WTC11 (cell line): ENCODE measurements at regions not wholly inside any gene's neighbourhood (a gene's known extent, or its start where the extent isn't known, plus 50 kb on each side); places are given as distances from the start of the nearest gene placed in this dataset.

Source experiments
- ATAC-seq: fragments of 200-7000 bp; cut with Tn5 transposase; 2 replicates; pipeline ENCODE4 v1.10.0; 2021; ENCODE audit warnings: mild to moderate bottlenecking, moderate library complexity
- CTCF ChIA-PET: fragments of 300-600 bp; sonication (Branson Sonifier 250); formaldehyde crosslinking; loops from one replicate; lab custom pipeline; 2021; ENCODE audit warnings: antibody characterized with exemption; lab: Charles Lee
- POLR2A ChIA-PET: fragments of 350-600 bp; sonication (Branson Sonifier 250); formaldehyde crosslinking; loops from one replicate; lab custom pipeline; 2021; ENCODE audit warnings: antibody characterized with exemption; lab: Charles Lee
- DNase-seq: peaks from one replicate; pipeline ENCODE4 v3.0.0; 2021; ENCODE audit warnings: low spot score
- H3K27ac Mint-ChIP-seq: 2 replicates; pipeline ENCODE4 v1.8.0; 2021; ENCODE audit warnings: mixed read lengths
- H3K27me3 Mint-ChIP-seq: 2 replicates; pipeline ENCODE4 v1.8.0; 2021; ENCODE audit warnings: low read depth, mild to moderate bottlenecking, moderate library complexity, mixed read lengths
- H3K36me3 Mint-ChIP-seq: 2 replicates; pipeline ENCODE4 v1.8.0; 2021; ENCODE audit warnings: mixed read lengths
- H3K4me1 Mint-ChIP-seq: 2 replicates; pipeline ENCODE4 v1.8.0; 2022; ENCODE audit warnings: mixed read lengths
- H3K4me3 Mint-ChIP-seq: 2 replicates; pipeline ENCODE4 v1.8.0; 2021; ENCODE audit warnings: mild to moderate bottlenecking, moderate library complexity, mixed read lengths
- H3K9me3 Mint-ChIP-seq: 2 replicates; pipeline ENCODE4 v1.8.0; 2021; ENCODE audit warnings: mixed read lengths
- NFYB ChIP-seq: sonication (generic); formaldehyde crosslinking; conservative IDR thresholded peaks from 2 replicates; pipeline ENCODE4 v1.8.0; 2022; ENCODE audit warnings: low read depth, missing genetic modification reagents
- NR2C2 ChIP-seq: sonication (generic); formaldehyde crosslinking; IDR thresholded peaks from 2 replicates; pipeline ENCODE4 v1.8.0; 2022; ENCODE audit warnings: mild to moderate bottlenecking, missing genetic modification reagents
- NR3C1 ChIP-seq: sonication (generic); formaldehyde crosslinking; conservative IDR thresholded peaks from 2 replicates; pipeline ENCODE4 v1.8.1; 2023; ENCODE audit warnings: low read depth, mild to moderate bottlenecking, missing genetic modification reagents
- SP1 ChIP-seq: sonication (generic); formaldehyde crosslinking; conservative IDR thresholded peaks from 2 replicates; pipeline ENCODE4 v1.8.1; 2022; ENCODE audit warnings: missing genetic modification reagents
- TCF7 ChIP-seq: sonication (generic); formaldehyde crosslinking; IDR thresholded peaks from 2 replicates; pipeline ENCODE4 v1.8.0; 2022; ENCODE audit warnings: mild to moderate bottlenecking, low read depth, missing genetic modification reagents, moderate library complexity
- ZBTB21 ChIP-seq: sonication (generic); formaldehyde crosslinking; IDR thresholded peaks from 2 replicates; pipeline ENCODE4 v1.8.1; 2023; ENCODE audit warnings: mild to moderate bottlenecking, missing genetic modification reagents, borderline replicate concordance
- ZNF263 ChIP-seq: sonication (generic); formaldehyde crosslinking; IDR thresholded peaks from 2 replicates; pipeline ENCODE4 v1.8.1; 2022; ENCODE audit warnings: low read depth, mild to moderate bottlenecking, moderate library complexity, missing genetic modification reagents
- TF ChIP-seq, protein P1 (sequence below): sonication (generic); formaldehyde crosslinking; IDR thresholded peaks from 2 replicates; pipeline ENCODE4 v1.8.1; 2023; ENCODE audit warnings: mild to moderate bottlenecking, missing genetic modification reagents, moderate library complexity
- TF ChIP-seq, protein P2 (sequence below): sonication (generic); formaldehyde crosslinking; IDR thresholded peaks from 2 replicates; pipeline ENCODE4 v1.8.0; 2022; ENCODE audit warnings: mild to moderate bottlenecking, missing genetic modification reagents
- TF ChIP-seq, protein P3 (sequence below): sonication (generic); formaldehyde crosslinking; IDR thresholded peaks from 2 replicates; pipeline ENCODE4 v1.8.1; 2023; ENCODE audit warnings: mild to moderate bottlenecking, missing genetic modification reagents
- TF ChIP-seq, protein P4 (sequence below): sonication (generic); formaldehyde crosslinking; conservative IDR thresholded peaks from 2 replicates; pipeline ENCODE4 v1.8.1; 2023; ENCODE audit warnings: mild to moderate bottlenecking, low read depth, missing genetic modification reagents, moderate library complexity
- TF ChIP-seq, protein P5 (sequence below): fragments of 250-450 bp; sonication (Bioruptor Pico); IDR thresholded peaks from 2 replicates; pipeline ENCODE4 v1.9.0; 2021; ENCODE audit warnings: mild to moderate bottlenecking
- TF ChIP-seq, protein P6 (sequence below): fragments of 200-600 bp; IDR thresholded peaks from 2 replicates; pipeline ENCODE4 v1.8.0; 2022; ENCODE audit warnings: antibody characterized with exemption

DNA sequence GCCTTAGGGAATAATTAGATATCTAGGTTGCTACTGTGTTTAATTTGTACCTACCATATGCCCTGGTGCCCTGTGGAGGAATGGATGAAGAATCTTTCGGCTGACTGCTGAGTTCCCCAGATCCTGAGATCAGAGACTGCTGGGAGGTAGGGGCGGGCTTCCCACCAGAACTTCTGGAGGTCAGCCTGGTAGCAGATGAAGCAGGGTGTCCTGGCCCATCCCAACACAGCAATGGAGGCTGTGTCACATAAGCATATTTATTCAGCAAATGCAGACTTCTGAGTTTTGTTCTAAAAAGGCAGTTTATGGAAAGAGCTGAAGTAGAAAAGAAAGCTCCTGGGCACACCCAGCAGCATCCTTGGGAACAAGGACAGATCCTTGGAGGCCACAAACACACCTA, 74.0 kb downstream of the KRTAP19-8 start (continued):
- TF ChIP-seq NFYB = no peak

DNA sequence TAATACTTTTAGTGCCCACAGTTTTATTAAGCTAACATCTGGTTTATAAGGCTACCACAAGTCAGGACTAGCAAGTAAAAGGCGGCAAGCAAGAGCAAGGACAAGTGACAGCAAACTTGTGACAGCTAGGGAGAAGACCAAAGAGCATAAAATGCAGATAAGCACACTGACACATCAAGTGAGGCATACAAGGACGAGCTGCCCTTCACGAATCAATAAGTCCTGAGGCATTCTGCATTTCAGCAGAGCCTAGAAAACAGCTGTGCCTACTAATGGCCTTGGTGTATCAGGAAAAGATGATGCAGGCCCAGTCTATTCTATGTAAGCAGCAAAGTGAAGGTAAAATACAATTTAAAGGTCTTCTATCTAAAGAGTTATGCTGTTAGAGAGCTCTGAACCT, 74.8 kb downstream of the KRTAP19-8 start:
- DNase-seq = no peak
- no peaks in the 10 kb centered on the region for H3K27me3 Mint-ChIP-seq
- no peak overlapping the region for H3K4me3 Mint-ChIP-seq
- no peaks in the 10 kb centered on the region for H3K4me1 Mint-ChIP-seq
- POLR2A ChIA-PET = no interaction called here
- CTCF ChIA-PET = no interaction called here
- H3K9me3 Mint-ChIP-seq = peaks cover 13% of the 10 kb centered on the region
- no peak for ATAC-seq
- H3K27ac Mint-ChIP-seq = no peak overlapping the region
- H3K36me3 Mint-ChIP-seq = no peaks in the 10 kb centered on the region
- TF ChIP-seq, protein P1, sequence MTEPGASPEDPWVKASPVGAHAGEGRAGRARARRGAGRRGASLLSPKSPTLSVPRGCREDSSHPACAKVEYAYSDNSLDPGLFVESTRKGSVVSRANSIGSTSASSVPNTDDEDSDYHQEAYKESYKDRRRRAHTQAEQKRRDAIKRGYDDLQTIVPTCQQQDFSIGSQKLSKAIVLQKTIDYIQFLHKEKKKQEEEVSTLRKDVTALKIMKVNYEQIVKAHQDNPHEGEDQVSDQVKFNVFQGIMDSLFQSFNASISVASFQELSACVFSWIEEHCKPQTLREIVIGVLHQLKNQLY (CRISPR knock-in tag) = no peak
- TF ChIP-seq, protein P2, sequence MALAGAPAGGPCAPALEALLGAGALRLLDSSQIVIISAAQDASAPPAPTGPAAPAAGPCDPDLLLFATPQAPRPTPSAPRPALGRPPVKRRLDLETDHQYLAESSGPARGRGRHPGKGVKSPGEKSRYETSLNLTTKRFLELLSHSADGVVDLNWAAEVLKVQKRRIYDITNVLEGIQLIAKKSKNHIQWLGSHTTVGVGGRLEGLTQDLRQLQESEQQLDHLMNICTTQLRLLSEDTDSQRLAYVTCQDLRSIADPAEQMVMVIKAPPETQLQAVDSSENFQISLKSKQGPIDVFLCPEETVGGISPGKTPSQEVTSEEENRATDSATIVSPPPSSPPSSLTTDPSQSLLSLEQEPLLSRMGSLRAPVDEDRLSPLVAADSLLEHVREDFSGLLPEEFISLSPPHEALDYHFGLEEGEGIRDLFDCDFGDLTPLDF (CRISPR knock-in tag) = no peak
- TF ChIP-seq, protein P3, sequence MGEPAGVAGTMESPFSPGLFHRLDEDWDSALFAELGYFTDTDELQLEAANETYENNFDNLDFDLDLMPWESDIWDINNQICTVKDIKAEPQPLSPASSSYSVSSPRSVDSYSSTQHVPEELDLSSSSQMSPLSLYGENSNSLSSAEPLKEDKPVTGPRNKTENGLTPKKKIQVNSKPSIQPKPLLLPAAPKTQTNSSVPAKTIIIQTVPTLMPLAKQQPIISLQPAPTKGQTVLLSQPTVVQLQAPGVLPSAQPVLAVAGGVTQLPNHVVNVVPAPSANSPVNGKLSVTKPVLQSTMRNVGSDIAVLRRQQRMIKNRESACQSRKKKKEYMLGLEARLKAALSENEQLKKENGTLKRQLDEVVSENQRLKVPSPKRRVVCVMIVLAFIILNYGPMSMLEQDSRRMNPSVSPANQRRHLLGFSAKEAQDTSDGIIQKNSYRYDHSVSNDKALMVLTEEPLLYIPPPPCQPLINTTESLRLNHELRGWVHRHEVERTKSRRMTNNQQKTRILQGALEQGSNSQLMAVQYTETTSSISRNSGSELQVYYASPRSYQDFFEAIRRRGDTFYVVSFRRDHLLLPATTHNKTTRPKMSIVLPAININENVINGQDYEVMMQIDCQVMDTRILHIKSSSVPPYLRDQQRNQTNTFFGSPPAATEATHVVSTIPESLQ (CRISPR knock-in tag) = no peak
- TF ChIP-seq TCF7 (no peak), NR2C2 (CRISPR knock-in tag) (no peak), NR3C1 (no peak), SP1 (CRISPR knock-in tag) (no peak), ZNF263 (CRISPR knock-in tag) (no peak)
- TF ChIP-seq, protein P4, sequence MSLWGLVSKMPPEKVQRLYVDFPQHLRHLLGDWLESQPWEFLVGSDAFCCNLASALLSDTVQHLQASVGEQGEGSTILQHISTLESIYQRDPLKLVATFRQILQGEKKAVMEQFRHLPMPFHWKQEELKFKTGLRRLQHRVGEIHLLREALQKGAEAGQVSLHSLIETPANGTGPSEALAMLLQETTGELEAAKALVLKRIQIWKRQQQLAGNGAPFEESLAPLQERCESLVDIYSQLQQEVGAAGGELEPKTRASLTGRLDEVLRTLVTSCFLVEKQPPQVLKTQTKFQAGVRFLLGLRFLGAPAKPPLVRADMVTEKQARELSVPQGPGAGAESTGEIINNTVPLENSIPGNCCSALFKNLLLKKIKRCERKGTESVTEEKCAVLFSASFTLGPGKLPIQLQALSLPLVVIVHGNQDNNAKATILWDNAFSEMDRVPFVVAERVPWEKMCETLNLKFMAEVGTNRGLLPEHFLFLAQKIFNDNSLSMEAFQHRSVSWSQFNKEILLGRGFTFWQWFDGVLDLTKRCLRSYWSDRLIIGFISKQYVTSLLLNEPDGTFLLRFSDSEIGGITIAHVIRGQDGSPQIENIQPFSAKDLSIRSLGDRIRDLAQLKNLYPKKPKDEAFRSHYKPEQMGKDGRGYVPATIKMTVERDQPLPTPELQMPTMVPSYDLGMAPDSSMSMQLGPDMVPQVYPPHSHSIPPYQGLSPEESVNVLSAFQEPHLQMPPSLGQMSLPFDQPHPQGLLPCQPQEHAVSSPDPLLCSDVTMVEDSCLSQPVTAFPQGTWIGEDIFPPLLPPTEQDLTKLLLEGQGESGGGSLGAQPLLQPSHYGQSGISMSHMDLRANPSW (CRISPR knock-in tag) = no peak
- TF ChIP-seq, protein P5, sequence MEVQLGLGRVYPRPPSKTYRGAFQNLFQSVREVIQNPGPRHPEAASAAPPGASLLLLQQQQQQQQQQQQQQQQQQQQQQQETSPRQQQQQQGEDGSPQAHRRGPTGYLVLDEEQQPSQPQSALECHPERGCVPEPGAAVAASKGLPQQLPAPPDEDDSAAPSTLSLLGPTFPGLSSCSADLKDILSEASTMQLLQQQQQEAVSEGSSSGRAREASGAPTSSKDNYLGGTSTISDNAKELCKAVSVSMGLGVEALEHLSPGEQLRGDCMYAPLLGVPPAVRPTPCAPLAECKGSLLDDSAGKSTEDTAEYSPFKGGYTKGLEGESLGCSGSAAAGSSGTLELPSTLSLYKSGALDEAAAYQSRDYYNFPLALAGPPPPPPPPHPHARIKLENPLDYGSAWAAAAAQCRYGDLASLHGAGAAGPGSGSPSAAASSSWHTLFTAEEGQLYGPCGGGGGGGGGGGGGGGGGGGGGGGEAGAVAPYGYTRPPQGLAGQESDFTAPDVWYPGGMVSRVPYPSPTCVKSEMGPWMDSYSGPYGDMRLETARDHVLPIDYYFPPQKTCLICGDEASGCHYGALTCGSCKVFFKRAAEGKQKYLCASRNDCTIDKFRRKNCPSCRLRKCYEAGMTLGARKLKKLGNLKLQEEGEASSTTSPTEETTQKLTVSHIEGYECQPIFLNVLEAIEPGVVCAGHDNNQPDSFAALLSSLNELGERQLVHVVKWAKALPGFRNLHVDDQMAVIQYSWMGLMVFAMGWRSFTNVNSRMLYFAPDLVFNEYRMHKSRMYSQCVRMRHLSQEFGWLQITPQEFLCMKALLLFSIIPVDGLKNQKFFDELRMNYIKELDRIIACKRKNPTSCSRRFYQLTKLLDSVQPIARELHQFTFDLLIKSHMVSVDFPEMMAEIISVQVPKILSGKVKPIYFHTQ (CRISPR knock-in tag) = no peak

DNA sequence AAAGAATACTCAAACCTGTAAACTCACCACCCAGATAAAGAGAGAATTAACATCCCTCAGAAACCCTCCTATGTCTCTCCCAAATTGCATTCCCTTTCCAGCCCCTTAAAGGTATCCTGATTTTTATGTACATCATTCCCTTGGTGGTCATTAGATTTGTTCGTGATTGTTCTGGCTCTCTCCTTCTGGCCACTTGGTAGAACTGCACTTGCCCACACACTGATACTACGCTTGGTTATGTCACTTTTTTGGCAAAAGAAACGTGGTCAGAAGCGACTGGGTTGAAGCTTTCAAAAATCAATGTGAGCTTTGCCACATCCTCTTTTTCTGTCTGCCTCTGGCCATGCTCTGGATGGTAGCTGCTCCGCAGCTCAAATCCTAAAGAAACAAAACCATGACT, 76.3 kb downstream of the KRTAP19-8 start:
- CTCF ChIA-PET = no interaction called here
- no peaks in the 10 kb centered on the region for H3K36me3 Mint-ChIP-seq
- no peaks in the 10 kb centered on the region for H3K27me3 Mint-ChIP-seq
- peaks cover under 1% of the 10 kb centered on the region; the same call in 1 of the 2 replicates for H3K9me3 Mint-ChIP-seq
- H3K4me1 Mint-ChIP-seq = no peaks in the 10 kb centered on the region
- H3K27ac Mint-ChIP-seq = no peak overlapping the region
- DNase-seq = no peak
- POLR2A ChIA-PET = no interaction called here
- H3K4me3 Mint-ChIP-seq = no peak overlapping the region
- TF ChIP-seq NFYB (no peak), ZBTB21 (no peak)
- TF ChIP-seq, protein P6, sequence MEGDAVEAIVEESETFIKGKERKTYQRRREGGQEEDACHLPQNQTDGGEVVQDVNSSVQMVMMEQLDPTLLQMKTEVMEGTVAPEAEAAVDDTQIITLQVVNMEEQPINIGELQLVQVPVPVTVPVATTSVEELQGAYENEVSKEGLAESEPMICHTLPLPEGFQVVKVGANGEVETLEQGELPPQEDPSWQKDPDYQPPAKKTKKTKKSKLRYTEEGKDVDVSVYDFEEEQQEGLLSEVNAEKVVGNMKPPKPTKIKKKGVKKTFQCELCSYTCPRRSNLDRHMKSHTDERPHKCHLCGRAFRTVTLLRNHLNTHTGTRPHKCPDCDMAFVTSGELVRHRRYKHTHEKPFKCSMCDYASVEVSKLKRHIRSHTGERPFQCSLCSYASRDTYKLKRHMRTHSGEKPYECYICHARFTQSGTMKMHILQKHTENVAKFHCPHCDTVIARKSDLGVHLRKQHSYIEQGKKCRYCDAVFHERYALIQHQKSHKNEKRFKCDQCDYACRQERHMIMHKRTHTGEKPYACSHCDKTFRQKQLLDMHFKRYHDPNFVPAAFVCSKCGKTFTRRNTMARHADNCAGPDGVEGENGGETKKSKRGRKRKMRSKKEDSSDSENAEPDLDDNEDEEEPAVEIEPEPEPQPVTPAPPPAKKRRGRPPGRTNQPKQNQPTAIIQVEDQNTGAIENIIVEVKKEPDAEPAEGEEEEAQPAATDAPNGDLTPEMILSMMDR = peak; percentile 30; the same call in 1 of the 2 replicates
- peak; percentile 85 for ATAC-seq
